Endothelial cell of umbilical vein (primary cell): ENCODE measurements at regions not wholly inside any gene's neighbourhood (a gene's known extent, or its start where the extent isn't known, plus 50 kb on each side); places are given as distances from the start of the nearest gene placed in this dataset.

Experiments used
- BruUV-seq: library from RNA; stranded (reverse); fragments of 400-500 nt; replicated peaks from 2 replicates; lab custom pipeline; 2021; lab: Mats Ljungman, UMichigan
- CTCF ChIA-PET: fragments of 300-600, 350-600 bp; sonication (Branson Sonifier 250); formaldehyde crosslinking; loops from one replicate; lab custom pipeline; 2021; ENCODE audit warnings: antibody characterized with exemption, inconsistent platforms; lab: Charles Lee
- POLR2A ChIA-PET: fragments of 300-600, 350-600 bp; sonication (Branson Sonifier 250); formaldehyde crosslinking; loops from one replicate; lab custom pipeline; 2021; ENCODE audit warnings: antibody characterized with exemption, inconsistent platforms; lab: Charles Lee
- DNase-seq: peaks from one replicate; pipeline ENCODE4 v3.0.0-alpha.2; 2011; ENCODE audit warnings: low read depth, low spot score
- FAIRE-seq: peaks from 2 replicates; lab custom pipeline; 2011; peaks lifted over from hg19 to GRCh38; lab: Jason Lieb, UNC
- H2AFZ ChIP-seq: 2 replicates; pipeline ENCODE4 v1.6.0; 2012; ENCODE audit warnings: low read depth, low read length, control low read depth, inconsistent platforms
- H3K27ac ChIP-seq: 2 replicates; pipeline ENCODE4 v1.5.1; 2011; ENCODE audit warnings: low read depth, mild to moderate bottlenecking, control low read depth, low read length, moderate library complexity; ENCODE audit not compliant: insufficient read depth
- H3K27me3 ChIP-seq, 2 experiments: 2 replicates each; pipeline versions ENCODE4 v1.6.0 to v1.6.1; 2011; ENCODE audit warnings: low read length in 2 of 2, mixed read lengths in 1 of 2; ENCODE audit not compliant: control insufficient read depth in 2 of 2, insufficient read depth in 2 of 2
- H3K36me3 ChIP-seq, 2 experiments: 2 replicates in 1 of 2; 3 replicates in 1 of 2; pipeline ENCODE4 v1.5.1; 2011; ENCODE audit warnings: low read length in 2 of 2, mild to moderate bottlenecking in 1 of 2, moderate library complexity in 1 of 2; ENCODE audit not compliant: control insufficient read depth in 2 of 2, insufficient read depth in 2 of 2; ENCODE audit errors: extremely low read depth in 1 of 2
- H3K4me1 ChIP-seq: 3 replicates; pipeline ENCODE4 v1.5.1; 2011; ENCODE audit warnings: mild to moderate bottlenecking, low read length; ENCODE audit not compliant: control insufficient read depth, insufficient read depth; ENCODE audit errors: extremely low read depth
- H3K4me2 ChIP-seq: 2 replicates; pipeline ENCODE4 v1.6.1; 2011; ENCODE audit warnings: low read length, control low read depth, mixed read lengths; ENCODE audit not compliant: insufficient read depth
- H3K4me3 ChIP-seq, 3 experiments: fragments of 200-600 bp in 1 of 3; sonication (generic), shearing (Covaris generic) in 1 of 3; replicated peaks in 1 of 3; 2 replicates each; pipeline ENCODE4 v1.5.1; 2011 to 2016; ENCODE audit warnings: control low read depth in 3 of 3, low read length in 3 of 3, mild to moderate bottlenecking in 2 of 3, inconsistent platforms in 1 of 3, low read depth in 1 of 3, moderate library complexity in 1 of 3; ENCODE audit not compliant: insufficient read depth in 1 of 3
- H3K79me2 ChIP-seq: 2 replicates; pipeline ENCODE4 v1.6.0; 2012; ENCODE audit warnings: low read length, inconsistent platforms; ENCODE audit not compliant: control insufficient read depth, insufficient read depth
- H3K9ac ChIP-seq: replicated peaks from 2 replicates; pipeline ENCODE3; 2011; ENCODE audit warnings: low read length, control low read depth; ENCODE audit not compliant: insufficient read depth; ENCODE audit errors: extremely low read depth
- H3K9me1 ChIP-seq: replicated peaks from 3 replicates; pipeline ENCODE4 v1.6.0; 2011; ENCODE audit warnings: mild to moderate bottlenecking, low read length; ENCODE audit not compliant: control insufficient read depth, insufficient read depth; ENCODE audit errors: extremely low read depth
- H3K9me3 ChIP-seq: replicated peaks from 2 replicates; pipeline ENCODE4 v1.5.1; 2012; ENCODE audit warnings: low read length, inconsistent platforms; ENCODE audit not compliant: control insufficient read depth, insufficient read depth
- H4K20me1 ChIP-seq: replicated peaks from 2 replicates; pipeline ENCODE3; 2011; ENCODE audit warnings: mild to moderate bottlenecking, low read length; ENCODE audit not compliant: control insufficient read depth, insufficient read depth; ENCODE audit errors: extremely low read depth
- EZH2 ChIP-seq: IDR thresholded peaks from 2 replicates; pipeline ENCODE4 v1.6.1; 2012; ENCODE audit warnings: borderline replicate concordance, low read depth, mild to moderate bottlenecking, moderate library complexity, low read length, inconsistent platforms; ENCODE audit not compliant: severe bottlenecking
- FOS ChIP-seq: IDR thresholded peaks from 2 replicates; pipeline ENCODE4 v1.6.1; 2011; ENCODE audit warnings: mild to moderate bottlenecking, low read length, moderate library complexity, borderline replicate concordance; ENCODE audit not compliant: insufficient read depth
- GATA2 ChIP-seq: IDR thresholded peaks from 2 replicates; pipeline ENCODE4 v1.7.0; 2011; ENCODE audit warnings: low read depth, mild to moderate bottlenecking, moderate library complexity, mixed read lengths, low read length; ENCODE audit not compliant: insufficient read length, insufficient read depth
- JUN ChIP-seq: IDR thresholded peaks from 2 replicates; pipeline ENCODE4 v1.6.1; 2011; ENCODE audit warnings: borderline replicate concordance, low read depth; ENCODE audit not compliant: insufficient read length, insufficient read depth
- MAX ChIP-seq: IDR thresholded peaks from 2 replicates; pipeline ENCODE4 v1.6.1; 2011; ENCODE audit not compliant: insufficient read depth, insufficient read length
- MYC ChIP-seq: IDR thresholded peaks from one replicate; pipeline ENCODE4 v1.6.1; 2011; ENCODE audit warnings: mild to moderate bottlenecking, low read depth, low read length
- POLR2A ChIP-seq: IDR thresholded peaks from 2 replicates; pipeline ENCODE4 v1.6.1; 2012; ENCODE audit warnings: low read depth, mild to moderate bottlenecking, control low read depth, low read length
- POLR2AphosphoS5 ChIP-seq: IDR thresholded peaks from 2 replicates; pipeline ENCODE4 v1.6.1; 2012; ENCODE audit warnings: low read depth, mild to moderate bottlenecking, control low read depth, low read length, moderate library complexity; ENCODE audit not compliant: insufficient read depth
- dilution Hi-C: fragments of 300-500 bp; cut with MboI; formaldehyde crosslinking; loops from one replicate; pipeline ENCODE4 v1.15.0; 2019; ENCODE audit warnings: low sequenced_read_pairs; ENCODE audit not compliant: extremely low pct_ligation_motif_present
- intact Hi-C: fragments of 100-400 bp; cut with micrococcal nuclease; formaldehyde crosslinking; loops from one replicate; pipeline ENCODE4 v1.10.0; 2022
- TF ChIP-seq, protein P1 (sequence below), 2 donors: IDR thresholded peaks; 1 replicate in 1 of 2; 2 replicates in 1 of 2; pipeline ENCODE4 v1.5.1; 2011; ENCODE audit warnings: low read length in 2 of 2, mild to moderate bottlenecking in 2 of 2, moderate library complexity in 2 of 2, control low read depth in 1 of 2, inconsistent platforms in 1 of 2, low read depth in 1 of 2; ENCODE audit not compliant: insufficient read depth in 1 of 2; ENCODE audit errors: extremely low read depth in 1 of 2

GRCh38 chr2:106584304-106584954, 97.3 kb downstream of the CD8B2 start:
- no peaks in the 10 kb centered on the region for H3K27me3 ChIP-seq
- dilution Hi-C loops (no loop called here), intact Hi-C loops (loop anchor here (5.0 kb wide), 1 partner anchor 392 kb away; the partner anchor contains the start of gene UXS1)
- H4K20me1 ChIP-seq, result no peaks in the 10 kb centered on the region
- POLR2A ChIA-PET, result no interaction called here
- H2AFZ ChIP-seq, result no peak overlapping the region
- TF ChIP-seq MYC (no peak), GATA2 (no peak), MAX (no peak), JUN (no peak), EZH2 (no peak), FOS (no peak), POLR2AphosphoS5 (no peak), POLR2A (no peak)
- TF ChIP-seq, protein P1, sequence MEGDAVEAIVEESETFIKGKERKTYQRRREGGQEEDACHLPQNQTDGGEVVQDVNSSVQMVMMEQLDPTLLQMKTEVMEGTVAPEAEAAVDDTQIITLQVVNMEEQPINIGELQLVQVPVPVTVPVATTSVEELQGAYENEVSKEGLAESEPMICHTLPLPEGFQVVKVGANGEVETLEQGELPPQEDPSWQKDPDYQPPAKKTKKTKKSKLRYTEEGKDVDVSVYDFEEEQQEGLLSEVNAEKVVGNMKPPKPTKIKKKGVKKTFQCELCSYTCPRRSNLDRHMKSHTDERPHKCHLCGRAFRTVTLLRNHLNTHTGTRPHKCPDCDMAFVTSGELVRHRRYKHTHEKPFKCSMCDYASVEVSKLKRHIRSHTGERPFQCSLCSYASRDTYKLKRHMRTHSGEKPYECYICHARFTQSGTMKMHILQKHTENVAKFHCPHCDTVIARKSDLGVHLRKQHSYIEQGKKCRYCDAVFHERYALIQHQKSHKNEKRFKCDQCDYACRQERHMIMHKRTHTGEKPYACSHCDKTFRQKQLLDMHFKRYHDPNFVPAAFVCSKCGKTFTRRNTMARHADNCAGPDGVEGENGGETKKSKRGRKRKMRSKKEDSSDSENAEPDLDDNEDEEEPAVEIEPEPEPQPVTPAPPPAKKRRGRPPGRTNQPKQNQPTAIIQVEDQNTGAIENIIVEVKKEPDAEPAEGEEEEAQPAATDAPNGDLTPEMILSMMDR (IDR thresholded peaks at IDR 0.05; ENCODE audit: extremely low read depth in 1 of 2, insufficient read depth in 1 of 2, low read depth in 1 of 2, low read length in 2 of 2), result no peak
- H3K27ac ChIP-seq, result no peak overlapping the region
- no peaks in the 10 kb centered on the region for H3K9me3 ChIP-seq
- H3K4me2 ChIP-seq, result no peak overlapping the region
- no peaks in the 10 kb centered on the region for H3K79me2 ChIP-seq
- H3K9me1 ChIP-seq, result no peaks in the 10 kb centered on the region
- CTCF ChIA-PET, result interaction anchor here (0.6 to 1.0 kb wide), 2 partner anchors 406 to 480 kb away, joined by 3 read pairs; no protein-coding TSS in a partner anchor
- DNase-seq (no peak), FAIRE-seq (no peak)
- H3K9ac ChIP-seq, result no peak overlapping the region
- no peaks in the 10 kb centered on the region for H3K36me3 ChIP-seq
- H3K4me3 ChIP-seq, result no peak overlapping the region
- no peaks in the 10 kb centered on the region for H3K4me1 ChIP-seq
- BruUV-seq, result no TSS peak
